ENCODE measurements at regions not wholly inside any gene's neighbourhood (a gene's known extent, or its start where the extent isn't known, plus 50 kb on each side); places are given as distances from the start of the nearest gene placed in this dataset.
A peak's percentile ranks its signal among the peaks of the same experiment; 100 is the strongest.

- DNase-seq (peak in 1 of 2 donors; percentile 29), ATAC-seq (ENCODE audit: low FRiP score in 2 of 2) (no peak)
- Histone ChIP-seq H3K4me1 (peaks cover 0 to 4% (median 0%) of the 10 kb centered on the region in 4 donors), H3K27me3 (no peaks in the 10 kb centered on the region), H3K9me3 (no peaks in the 10 kb centered on the region), H3K27ac (no peak overlapping the region), H3K36me3 (no peaks in the 10 kb centered on the region), H3K4me3 (no peak overlapping the region)
- 64 to 65% methylated on average over 12 of the region's 12 CpGs for WGBS, 2 donors
- TF ChIP-seq CTCF (IDR thresholded peaks at IDR 0.05): no peak
- no peak for TF ChIP-seq POLR2A (IDR thresholded peaks at IDR 0.05)
- TF ChIP-seq POLR2AphosphoS5 (IDR thresholded peaks at IDR 0.05): no peak
- no peak for TF ChIP-seq EP300 (IDR thresholded peaks at IDR 0.05)
These were observed 211.3 kb downstream of the NXPE2 start for GRCh38 chr11:114889594-114890011.

- peaks cover 0 to 4% (median 0%) of the 10 kb centered on the region in 4 donors for H3K4me1 ChIP-seq
- no peaks in the 10 kb centered on the region for H3K9me3 ChIP-seq
- no peak for ATAC-seq (ENCODE audit: low FRiP score in 2 of 2)
- no peaks in the 10 kb centered on the region for H3K36me3 ChIP-seq
- 74 to 78% methylated on average over 8 of the region's 8 CpGs for WGBS, 2 donors
- H3K27ac ChIP-seq: no peak overlapping the region
- no peaks in the 10 kb centered on the region for H3K27me3 ChIP-seq
- H3K4me3 ChIP-seq: no peak overlapping the region
- no peak for DNase-seq
- TF ChIP-seq CTCF (IDR thresholded peaks at IDR 0.05) (no peak), POLR2AphosphoS5 (IDR thresholded peaks at IDR 0.05) (no peak), EP300 (IDR thresholded peaks at IDR 0.05) (no peak), POLR2A (IDR thresholded peaks at IDR 0.05) (no peak)
These were observed 211.7 kb downstream of the NXPE2 start for GRCh38 chr11:114890038-114890437.

GRCh38 chr11:114891911-114892310 is 213.6 kb downstream of the NXPE2 start:
- DNase-seq (no peak), ATAC-seq (ENCODE audit: low FRiP score in 2 of 2) (no peak)
- H3K36me3 ChIP-seq: no peaks in the 10 kb centered on the region
- WGBS, 2 donors: 67 to 69% methylated on average over 1 of the region's 1 CpG
- no peaks in the 10 kb centered on the region for H3K27me3 ChIP-seq
- no peak overlapping the region for H3K27ac ChIP-seq
- peaks cover 0 to 4% (median 0%) of the 10 kb centered on the region in 4 donors for H3K4me1 ChIP-seq
- no peaks in the 10 kb centered on the region for H3K9me3 ChIP-seq
- no peak for TF ChIP-seq EP300 (IDR thresholded peaks at IDR 0.05)
- no peak for TF ChIP-seq POLR2AphosphoS5 (IDR thresholded peaks at IDR 0.05)
- TF ChIP-seq POLR2A (IDR thresholded peaks at IDR 0.05): no peak
- no peak for TF ChIP-seq CTCF (IDR thresholded peaks at IDR 0.05)
- H3K4me3 ChIP-seq: no peak overlapping the region

GRCh38 chr11:114892381-114893197 is 214.3 kb downstream of the NXPE2 start:
- H3K36me3 ChIP-seq: no peaks in the 10 kb centered on the region
- no peak for ATAC-seq (ENCODE audit: low FRiP score in 2 of 2)
- H3K4me1 ChIP-seq: no peaks in the 10 kb centered on the region
- H3K27ac ChIP-seq: no peak overlapping the region
- H3K4me3 ChIP-seq: no peak overlapping the region
- WGBS, 2 donors: 90% methylated on average over 3 of the region's 3 CpGs
- no peak for DNase-seq
- H3K9me3 ChIP-seq: no peaks in the 10 kb centered on the region
- H3K27me3 ChIP-seq: no peaks in the 10 kb centered on the region
- TF ChIP-seq CTCF (IDR thresholded peaks at IDR 0.05) (peak in 2 of 6 experiments; percentile 6 to 10), EP300 (IDR thresholded peaks at IDR 0.05) (no peak)

GRCh38 chr11:114893329-114893728 is 215.0 kb downstream of the NXPE2 start:
- no peaks in the 10 kb centered on the region for H3K9me3 ChIP-seq
- H3K4me1 ChIP-seq: no peaks in the 10 kb centered on the region
- DNase-seq (no peak), ATAC-seq (ENCODE audit: low FRiP score in 2 of 2) (no peak)
- no peak for TF ChIP-seq POLR2A (IDR thresholded peaks at IDR 0.05)
- 82 to 83% methylated on average over 5 of the region's 5 CpGs for WGBS, 2 donors
- no peaks in the 10 kb centered on the region for H3K27me3 ChIP-seq
- no peak overlapping the region for H3K27ac ChIP-seq
- H3K4me3 ChIP-seq: no peak overlapping the region
- no peaks in the 10 kb centered on the region for H3K36me3 ChIP-seq

Data from upper lobe of left lung (tissue), 6 donors.